RPMI7951 (cell line): ENCODE measurements at regions not wholly inside any gene's neighbourhood (a gene's known extent, or its start where the extent isn't known, plus 50 kb on each side); places are given as distances from the start of the nearest gene placed in this dataset.

ENCODE experiments used
- DNase-seq: peaks from one replicate; pipeline ENCODE4 v3.0.0-alpha.2; 2012; ENCODE audit warnings: low read depth

DNA sequence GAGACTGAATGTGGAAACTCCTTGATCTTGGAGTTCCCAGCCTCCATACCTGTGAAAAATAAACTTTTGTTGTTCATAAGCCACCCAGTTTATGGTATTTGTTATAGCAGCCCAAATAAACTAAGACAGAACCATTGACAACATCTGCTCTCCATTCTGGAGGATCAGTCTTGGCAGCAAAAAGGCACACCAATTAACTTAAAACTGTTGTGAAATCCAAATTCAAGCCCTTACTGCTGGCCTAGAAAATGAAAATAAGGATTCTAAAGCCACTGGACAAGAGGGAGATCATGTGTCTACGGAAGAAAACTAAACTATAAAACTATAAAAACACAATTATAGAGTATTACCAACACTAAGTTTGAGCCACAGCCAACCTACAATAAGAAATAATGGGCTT is 172.1 kb upstream of the RNPC3 start:
- DNase-seq: no peak

DNA sequence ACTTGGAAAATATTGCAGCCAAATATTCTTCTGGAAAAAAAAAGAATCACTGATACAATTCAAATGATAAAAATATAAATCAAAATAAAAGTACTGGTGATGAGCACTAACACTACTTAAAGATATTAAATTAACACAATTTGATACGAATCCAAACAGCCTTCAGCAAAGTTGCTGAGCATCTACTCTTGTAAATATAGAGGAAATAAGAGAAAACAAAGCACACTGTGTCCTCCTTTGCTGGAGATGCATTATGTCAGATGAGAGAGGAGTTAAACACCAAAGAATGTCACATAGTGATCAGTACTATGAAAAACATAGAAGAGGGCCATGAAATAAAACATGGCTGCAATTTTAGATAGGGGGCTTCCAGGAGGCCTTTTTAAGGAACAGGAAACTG is 177.4 kb upstream of the RNPC3 start:
- peak; percentile 11 for DNase-seq

DNA sequence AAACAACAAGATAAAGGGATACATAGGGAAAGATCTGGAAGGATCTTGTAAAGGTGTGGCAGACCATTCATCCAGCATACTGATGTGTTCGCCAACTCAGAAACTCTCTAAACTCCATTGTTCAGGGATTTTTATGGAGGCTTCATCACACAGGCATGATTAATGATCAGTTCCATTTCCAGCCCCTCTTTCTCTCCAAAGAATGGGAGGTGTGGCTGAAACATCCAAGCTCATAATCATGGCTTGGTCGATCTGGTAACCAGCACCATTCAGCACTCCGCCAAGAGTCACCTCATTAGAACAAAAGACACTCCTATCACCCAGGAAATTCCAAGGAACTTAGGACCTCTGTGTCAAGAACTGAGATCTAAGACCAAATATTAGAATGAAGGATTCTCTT is 180.6 kb upstream of the RNPC3 start:
- no peak for DNase-seq

DNA sequence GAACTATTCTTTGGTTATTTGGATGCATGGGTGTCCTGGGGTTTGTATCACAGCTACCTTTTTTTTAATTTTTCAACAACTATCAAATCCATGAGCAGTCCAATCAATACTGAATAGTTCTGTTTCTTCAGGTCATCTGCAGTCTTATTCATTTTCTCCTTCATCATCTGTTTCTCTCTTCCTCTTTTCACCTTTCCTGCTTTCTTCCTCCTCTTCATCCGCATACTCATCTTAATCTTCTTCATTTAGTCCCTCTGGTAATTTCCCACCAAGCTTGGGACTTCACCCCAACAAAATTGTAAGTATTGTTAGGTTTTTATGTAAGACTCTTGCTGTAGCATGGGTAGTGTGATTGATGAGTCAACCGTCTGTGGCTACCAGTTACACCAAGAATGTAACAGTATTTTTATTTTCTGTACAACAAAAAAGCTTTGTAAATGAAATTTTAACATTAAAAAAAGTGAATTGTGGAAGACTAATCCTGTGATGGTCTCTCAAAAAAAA is 184.1 kb upstream of the RNPC3 start:
- DNase-seq: no peak

DNA sequence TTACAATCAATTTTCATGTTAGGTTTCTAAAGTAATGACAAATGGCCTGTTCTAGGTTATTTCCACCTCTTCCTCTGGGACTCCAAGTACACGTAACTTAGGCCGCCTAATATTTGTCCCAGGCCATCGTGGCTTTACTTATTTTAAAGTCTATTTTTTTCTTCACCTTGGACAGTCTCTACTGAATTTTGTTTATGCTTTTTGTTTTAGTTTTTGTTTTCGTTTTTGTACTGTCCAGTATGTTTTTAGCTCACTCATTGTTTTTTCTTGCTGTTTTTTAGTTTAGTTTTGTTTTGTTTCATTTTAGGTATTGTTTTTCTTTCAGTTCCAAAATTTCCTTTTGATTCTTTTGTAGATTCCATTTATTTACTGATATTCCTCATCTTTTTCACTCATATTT is 187.7 kb upstream of the RNPC3 start:
- DNase-seq: no peak

DNA sequence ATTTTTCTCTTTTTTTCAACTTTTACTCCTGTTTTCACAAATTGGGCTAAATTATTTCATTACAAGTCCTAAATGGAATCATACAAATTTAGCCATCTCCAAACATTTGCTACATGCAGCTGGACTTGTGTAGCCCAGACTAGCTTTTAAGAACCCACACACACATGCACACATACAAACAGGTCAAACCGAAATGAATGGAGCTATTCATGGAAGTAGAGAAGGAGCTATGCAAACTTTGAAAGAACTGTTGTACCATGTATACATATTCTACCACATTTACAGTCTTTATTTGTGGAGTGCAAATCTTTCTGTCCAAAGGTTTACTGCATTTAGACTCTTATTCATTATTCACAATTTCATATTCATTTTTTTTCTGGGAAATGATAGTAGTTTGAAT is 189.1 kb upstream of the RNPC3 start:
- DNase-seq: peak; percentile 62

DNA sequence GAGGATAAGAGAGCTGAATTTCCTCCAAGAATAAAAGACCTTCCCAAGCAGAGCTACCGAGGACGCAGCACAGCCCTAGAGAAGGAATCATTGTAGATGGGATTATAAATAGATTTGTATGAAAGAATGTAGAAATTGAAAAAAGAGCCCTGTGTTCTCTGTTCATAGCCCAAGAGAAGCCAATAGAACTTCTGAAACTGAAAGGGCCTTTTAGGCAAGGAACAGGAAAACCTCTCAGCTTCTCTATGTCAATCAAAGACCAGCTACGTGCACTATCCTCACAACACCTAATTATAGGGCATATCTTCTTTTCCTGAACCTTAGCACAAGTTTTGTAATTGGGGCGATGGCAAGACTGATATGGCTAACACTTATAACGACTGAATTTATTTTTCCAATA is 192.4 kb upstream of the RNPC3 start:
- DNase-seq: peak; percentile 32

DNA sequence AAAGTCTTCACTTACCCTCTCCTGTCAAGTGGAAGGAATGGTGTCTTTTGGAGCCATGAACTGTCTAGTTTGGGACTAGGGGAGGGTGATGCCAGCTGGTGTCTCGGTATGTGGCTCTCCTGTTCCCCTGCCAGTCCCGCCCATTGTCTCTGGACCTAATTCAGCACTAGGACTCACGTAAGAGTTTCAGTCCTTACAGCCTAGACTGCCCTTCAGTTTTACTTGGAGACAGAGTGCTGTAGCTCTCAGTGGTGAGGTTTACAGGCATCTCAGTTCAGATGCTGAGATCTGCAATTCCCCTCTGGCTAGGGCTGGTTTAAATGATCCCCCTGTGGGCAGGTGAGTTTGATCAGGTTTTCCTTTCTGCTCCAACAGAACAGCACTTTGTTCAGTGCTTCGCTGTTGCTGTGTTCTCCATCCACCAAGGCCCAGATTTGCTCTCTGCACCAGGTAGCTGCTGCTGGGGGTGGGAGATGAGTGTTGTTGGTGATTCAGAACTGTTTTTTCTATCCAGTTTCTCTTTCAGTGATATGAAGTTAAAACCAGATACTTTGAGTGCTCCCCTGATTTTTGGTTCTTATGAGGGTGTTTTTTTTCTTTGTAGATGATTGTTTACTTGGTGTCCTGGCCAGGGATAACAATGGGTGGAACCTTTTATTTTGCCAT is 198.3 kb upstream of the RNPC3 start:
- DNase-seq: no peak

DNA sequence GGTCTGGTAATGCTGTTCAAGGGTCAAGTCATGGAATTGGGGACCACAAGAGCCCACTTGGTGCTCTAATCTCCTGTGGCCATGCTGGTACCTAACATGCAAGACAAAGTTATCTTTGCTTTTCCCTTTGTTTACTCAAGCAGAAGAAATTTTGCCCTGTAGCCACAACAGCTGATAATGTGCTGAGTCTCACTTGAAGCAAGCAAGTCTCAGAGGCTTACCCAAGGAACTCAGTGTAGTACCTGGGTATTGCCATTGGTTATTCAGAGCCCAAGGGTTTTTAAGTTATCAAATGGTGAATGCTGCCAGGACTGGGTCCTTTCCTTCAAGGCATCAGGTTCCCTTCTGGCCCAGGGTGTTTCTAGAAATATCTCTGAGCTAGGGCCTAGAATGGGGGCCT is 198.9 kb upstream of the RNPC3 start:
- DNase-seq: no peak

DNA sequence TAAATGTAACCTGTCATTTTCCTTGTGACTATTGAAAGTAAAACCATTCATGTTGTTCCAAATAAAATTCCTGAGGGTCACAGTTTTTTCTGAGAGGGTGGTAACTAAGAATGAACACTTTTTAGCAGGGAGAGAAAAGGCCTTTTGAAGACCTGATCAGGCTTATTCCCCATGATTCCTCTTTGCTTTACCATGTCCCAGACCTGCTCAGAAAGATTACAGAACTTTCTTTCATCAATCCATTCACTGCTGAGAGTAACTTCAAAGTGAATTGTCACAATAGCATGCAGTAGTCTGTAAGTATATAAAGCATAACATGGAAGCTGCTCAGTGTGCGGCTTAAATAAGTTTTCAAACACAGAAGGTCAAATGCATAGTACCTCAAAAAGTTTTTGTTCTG is 201.5 kb upstream of the COL11A1 start:
- DNase-seq: no peak

DNA sequence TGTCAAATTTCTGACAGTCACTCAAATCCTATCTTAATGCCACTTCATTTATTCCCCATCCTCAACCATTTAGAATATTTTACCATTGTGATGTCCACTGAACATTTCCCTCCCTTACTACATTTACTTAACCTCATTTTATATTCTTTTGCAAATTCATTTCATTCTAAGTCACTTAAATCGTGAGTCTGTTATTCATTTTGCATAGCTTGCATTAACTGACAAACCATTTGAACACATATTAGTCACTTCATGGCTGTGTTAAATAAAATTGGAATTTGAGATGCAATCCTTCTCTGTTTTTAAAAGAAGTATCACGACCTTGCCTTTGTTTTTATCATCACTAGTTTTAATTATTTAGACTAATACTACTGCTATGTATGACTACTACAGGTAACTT is 199.4 kb upstream of the COL11A1 start:
- no peak for DNase-seq

DNA sequence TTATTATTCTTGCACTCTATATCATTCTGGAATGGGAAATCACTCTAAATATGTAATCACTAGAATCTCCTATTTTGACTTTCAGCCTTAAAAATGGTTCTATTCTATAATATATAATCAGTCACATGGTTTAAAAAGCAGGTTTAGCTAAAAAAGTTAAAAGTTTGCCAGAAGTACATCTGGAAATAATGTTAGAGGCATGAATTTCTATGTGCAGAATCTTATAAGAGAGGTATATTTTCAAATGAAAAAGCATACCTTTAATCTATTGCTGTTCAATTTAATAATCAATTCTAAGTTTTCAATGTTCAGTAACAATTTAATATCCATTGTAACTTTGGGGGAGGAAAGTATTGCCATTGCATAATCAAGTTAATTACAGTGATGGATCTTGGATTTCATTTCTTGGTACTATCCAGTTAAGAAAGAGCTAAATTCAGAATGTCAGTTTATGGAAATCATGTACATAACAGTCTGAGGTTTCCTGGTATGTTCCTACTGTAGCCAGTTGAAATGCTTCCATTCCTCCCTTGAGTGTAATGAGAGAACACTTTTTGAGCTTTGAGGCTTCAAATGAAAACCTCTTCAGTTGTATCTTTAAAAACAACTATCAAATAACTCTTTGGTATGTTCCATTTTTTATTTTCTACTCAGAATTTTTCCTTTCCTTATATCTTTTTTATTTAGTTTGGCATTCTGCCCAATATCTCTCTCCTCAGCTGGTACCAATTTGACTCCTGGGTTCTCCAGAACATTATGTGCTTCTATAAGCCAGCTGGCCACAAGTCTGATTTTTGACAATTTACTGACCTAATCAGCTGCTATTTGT is 175.7 kb upstream of the COL11A1 start:
- peak; percentile 2 for DNase-seq

DNA sequence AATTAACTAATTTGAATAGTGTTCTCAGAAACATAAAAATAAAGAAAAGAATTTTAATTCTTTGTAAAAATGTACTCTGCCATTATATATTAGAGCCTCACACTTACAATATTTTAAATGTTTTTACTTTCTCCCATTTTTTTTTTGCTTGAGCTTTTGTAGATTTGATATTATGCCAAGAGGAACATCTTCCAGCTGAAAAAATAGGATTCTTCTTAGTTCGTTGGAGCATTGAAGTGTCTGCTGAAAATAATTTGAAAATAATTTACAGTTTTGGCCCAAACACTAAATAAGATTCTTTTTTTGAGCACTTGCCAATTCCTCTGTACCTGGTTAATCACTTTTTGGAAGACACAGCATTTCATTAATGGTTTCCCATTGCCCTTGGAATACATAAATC is 175.0 kb upstream of the COL11A1 start:
- no peak for DNase-seq

DNA sequence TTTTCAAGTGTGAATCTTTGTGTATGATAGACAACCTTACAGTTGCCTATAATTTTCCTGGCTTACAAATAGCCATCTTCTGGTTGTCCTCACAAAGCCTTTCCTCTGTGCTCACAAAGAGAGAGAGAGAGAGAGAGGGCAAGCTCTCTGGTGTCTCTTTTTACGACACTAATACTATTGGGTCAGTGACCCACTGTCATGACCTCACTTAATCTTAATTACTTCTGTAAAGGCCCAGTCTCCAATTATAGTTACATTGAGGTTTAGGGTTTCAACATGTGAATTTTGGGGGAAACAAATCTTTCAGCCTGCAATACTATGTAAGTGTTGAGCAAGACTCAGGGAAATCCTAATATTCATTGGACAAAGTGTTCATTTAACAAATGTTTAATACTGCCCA is 167.4 kb upstream of the COL11A1 start:
- no peak for DNase-seq

DNA sequence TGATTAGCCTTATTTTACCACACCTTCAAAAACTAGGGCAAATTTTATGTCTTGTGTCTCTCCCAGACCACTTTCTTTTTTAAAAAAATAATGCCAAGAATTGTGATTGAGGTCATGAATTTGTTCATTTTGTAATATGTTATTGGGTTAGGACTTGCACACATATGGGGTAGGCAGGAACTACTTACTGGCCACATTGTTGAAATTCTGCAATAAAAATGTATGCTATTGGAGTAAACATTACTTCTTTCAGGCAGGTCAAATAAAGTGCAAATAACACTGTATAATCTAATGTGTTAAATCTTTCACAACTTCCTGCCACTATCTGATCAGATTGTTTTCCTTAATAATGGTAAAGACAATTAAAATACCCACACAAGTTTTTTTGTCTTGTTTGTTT is 166.6 kb upstream of the COL11A1 start:
- no peak for DNase-seq

DNA sequence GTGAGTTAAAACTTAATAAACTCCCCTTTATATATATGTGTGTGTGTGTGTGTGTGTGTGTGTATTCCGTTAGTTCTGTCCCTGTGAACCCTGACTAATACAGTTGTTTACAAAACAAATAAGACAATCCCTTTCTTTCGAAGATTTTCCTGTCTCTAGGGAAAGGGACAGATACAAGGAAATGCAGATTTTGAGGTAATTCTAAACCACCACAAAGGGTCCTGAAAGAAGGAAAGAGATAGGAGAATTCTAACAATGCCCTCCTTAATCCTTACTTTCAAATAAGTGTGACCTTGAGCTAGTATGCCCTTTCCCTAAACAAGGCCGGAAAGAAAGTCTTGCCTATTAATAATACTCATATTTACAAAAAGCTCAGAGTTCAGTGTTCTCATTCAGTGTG is 164.8 kb upstream of the COL11A1 start:
- DNase-seq: no peak

DNA sequence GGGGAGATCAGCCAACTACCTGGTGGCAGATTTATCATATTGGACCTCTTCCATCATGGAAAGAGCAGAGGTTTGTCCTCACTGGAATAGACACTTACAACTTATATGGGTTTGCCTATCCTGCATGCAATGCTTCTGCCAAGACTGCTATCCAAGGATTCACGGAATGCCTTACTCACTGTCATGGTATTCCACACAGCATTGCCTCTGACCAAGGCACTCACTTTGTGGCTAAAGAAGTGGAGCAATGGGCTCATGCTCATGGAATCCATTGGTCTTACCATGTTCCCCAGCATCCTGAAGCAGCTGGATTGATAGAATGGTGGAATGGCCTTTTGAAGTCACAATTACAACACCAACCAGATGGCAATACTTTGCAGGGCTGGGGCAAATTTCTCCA is 163.1 kb upstream of the COL11A1 start:
- DNase-seq: peak; percentile 3

DNA sequence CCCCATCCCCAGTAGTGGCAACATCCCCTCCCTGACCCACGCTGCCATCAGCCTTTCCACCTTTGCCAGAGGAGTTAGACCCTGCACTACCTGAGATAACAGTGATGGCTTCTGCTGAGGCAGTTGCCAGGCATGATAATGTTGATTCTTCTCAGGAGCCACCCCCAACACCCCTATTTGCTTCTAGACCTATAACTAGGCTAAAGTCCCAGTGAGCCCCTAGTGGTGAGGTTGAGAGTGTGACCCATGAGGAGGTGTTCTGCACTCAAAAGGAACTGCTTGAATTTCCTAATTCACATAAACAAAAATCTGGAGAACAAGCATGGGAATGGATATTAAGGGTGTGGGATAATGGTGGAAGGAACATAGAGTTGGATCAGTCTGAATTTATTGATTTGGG is 159.6 kb upstream of the COL11A1 start:
- no peak for DNase-seq

DNA sequence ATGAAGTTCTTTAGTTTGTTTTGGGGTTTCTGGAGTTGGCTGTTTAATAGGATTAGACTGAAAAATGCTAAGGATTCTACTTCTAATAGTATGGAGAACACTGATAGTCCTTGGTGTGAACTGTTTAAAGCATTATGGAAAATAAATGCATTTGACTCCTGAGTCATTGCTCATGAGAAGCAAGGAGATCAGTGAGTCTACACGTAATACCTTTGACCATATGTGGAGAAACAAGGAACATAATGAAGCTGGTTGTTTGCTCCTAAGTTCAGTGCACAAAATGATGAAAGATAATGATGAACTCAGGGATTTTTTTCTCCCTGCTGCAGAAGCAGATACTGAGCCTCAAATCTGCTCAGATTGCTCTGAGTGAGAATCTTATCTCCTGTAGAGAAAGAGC is 158.9 kb upstream of the COL11A1 start:
- DNase-seq: no peak

DNA sequence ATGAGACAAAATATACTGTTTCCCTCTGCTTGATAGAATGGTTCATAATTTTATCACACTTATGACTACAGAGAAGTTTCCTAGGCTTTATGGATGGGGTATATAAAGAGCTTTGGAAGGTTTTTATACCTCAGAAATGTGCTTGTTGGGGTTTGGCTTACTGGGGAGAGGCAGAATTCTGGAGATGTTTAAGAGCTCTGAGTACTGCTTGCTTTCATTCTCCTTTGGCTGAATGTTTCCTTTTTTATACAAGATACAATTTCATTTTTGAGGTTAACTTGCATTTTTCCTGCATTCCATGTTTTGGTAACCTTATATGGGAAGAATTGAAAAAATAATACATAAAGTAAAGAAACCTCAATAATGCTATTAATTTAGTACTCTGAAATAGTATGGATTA is 157.7 kb upstream of the COL11A1 start:
- DNase-seq: peak; percentile 1

DNA sequence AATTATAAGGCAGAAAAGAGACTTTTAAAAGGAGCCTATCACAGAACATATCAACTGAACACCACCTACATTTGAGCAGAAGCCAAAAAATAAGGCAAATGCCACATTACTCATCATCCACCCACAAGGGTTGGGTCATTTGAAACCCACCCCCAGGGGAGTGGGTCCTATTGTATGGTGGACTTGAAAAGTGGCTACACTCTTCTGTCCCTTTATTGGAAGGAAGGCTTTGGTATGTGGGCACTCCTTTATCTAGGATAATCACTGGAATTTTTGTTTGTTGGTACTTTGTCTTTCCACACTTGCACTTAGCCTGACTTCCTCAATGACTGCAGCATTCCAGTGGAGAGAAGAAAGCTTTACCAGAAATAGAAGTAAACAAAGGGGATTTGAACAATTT is 157.2 kb upstream of the COL11A1 start:
- peak; percentile 28 for DNase-seq

DNA sequence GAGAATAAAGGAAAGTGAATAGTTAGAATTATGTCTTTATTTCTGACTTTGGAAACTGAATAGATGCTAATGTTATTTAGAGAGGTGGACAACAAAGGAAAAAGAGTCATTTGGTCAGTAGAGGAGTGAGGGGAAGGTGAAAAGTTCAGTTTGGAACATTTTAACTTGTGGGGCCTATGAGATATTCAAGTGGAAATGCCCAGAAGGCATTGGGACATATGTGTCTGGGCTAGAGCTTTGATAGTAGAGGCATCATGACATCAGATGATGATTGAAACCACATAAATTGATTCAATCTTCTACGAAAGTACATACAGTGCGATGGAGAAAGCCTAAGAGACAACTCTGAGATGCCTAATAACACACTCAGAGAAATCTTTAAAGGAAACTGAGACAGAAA is 151.7 kb upstream of the COL11A1 start:
- peak; percentile 1 for DNase-seq

DNA sequence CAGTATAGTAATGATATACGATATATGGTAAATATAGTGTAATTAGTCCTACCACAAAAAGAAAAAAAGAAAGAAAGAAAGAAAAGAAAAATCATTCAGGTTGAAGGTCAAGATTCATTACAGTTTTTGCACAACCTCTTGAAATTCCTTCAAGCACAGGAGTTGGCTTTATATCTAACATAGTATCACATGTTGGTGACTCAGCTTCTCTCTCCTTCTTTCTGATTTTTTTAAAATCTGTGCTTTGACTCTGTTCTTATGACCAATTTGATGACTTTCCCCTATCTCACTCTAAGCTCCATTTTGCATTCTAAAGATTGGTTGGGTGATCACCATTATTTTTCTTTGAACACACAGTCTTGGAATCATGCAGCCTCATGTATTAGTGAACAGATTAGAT is 148.2 kb upstream of the COL11A1 start:
- no peak for DNase-seq

DNA sequence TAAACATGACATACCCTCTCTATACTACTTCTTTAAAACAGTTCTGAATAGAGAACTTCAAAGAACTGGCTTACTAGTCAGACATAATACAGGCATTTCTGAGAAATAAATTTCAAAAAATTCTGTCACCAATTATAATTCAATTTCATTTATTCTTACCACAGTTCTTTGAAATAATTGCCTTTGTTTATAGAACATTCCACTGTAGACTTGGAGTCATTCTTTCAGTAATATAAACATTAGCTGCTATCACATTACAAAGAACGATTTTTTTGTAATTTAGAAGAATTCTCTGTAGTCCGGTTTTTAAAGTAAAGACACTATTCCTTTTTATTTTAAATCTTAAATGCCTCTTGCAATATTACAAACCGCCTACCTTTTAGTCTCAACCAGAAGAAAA is 146.4 kb upstream of the COL11A1 start:
- no peak for DNase-seq
